GM21737 (cell line): ENCODE measurements at regions not wholly inside any gene's neighbourhood (a gene's known extent, or its start where the extent isn't known, plus 50 kb on each side); places are given as distances from the start of the nearest gene placed in this dataset.

ENCODE experiments used
- ATAC-seq: cut with Tn5 transposase; IDR thresholded peaks from one replicate; pipeline ENCODE4 v1.9.1; 2021; ENCODE audit warnings: mild to moderate bottlenecking, moderate library complexity; ENCODE audit not compliant: unreplicated experiment

DNA sequence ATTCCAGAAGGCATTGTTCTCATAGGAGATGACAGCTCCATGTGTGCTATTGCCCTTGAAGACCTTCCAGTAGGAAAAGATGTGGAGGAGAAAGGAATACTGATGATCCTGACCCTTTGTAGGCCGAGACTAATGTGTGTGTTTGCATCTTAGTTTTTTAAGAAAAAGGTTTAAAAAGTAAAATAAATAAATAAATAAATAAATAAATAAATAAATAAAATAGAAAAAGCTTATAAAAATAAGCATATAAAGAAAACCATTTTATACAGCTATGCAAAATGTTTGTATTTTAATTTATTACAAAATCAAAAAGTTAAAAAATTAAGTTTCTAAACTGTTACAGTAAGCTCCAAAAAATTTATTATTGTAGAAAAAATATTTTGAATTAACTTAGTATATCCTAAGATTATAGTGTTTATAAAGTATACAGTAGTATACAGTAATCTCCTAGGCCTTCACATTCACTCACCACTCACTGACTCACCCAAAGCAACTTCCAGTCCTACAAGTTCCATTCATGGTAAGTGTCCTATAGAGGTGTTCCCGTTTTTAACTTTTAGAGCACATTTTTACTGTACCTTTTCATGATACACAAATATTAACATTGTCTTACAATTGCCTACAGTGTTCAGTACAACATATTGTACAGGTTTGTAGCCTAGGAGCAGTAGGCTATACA is 435.2 kb upstream of the SEMA3A start:
- ATAC-seq, result no peak

DNA sequence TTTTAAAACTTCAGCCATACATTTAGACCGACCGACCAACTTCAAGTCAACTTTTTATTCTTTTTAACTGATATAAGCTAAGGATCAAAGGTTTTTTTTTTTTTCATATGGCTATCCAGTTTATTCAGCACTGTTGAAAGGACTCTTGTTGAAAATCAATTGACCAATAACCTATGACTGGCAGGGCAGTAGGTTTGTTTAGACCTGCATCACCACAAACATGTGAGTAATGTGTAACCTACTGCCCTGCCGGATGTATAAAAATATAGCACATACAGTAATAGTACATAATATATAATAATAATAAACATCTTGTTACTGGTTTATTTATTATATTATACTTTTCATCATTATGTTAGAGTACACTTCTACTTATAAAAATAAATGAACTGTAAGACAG is 434.6 kb upstream of the SEMA3A start:
- ATAC-seq, result no peak

DNA sequence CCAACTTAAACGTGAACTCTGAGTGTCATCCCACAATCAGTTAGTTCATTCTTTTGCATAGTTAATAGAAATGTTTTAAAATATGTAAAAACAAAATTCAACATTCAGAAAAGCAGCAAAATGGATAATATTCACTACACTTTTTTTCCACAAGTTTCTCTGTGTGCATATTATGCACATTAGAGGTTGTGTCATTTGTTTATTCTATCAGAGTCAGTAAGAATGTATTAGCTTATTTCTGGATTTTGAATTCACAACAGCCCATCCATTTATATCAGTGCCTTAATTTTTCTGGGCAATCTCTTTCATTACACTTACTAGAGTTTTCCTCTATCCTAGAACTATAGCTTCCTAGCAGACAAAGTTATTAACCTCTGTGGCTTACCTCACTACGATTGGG is 432.7 kb upstream of the SEMA3A start:
- ATAC-seq, result no peak

DNA sequence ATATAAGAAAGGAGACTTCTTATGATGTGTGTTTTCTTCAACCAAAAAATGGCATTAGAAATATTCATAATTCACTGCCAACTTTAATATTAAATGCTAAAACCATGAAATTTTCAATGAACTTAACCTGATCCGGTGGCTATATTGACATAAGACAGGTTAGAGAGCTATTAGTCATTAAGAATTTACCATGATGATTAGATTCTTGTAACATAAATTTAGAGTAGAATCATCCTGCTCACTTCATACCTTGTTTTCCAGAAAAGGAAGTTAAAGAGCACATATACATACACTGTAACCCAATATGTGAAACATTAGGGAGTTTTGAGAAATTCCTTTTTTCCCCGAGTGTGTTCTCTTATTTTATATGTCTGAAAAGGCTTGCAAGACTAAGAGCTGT is 430.3 kb upstream of the SEMA3A start:
- ATAC-seq, result no peak

DNA sequence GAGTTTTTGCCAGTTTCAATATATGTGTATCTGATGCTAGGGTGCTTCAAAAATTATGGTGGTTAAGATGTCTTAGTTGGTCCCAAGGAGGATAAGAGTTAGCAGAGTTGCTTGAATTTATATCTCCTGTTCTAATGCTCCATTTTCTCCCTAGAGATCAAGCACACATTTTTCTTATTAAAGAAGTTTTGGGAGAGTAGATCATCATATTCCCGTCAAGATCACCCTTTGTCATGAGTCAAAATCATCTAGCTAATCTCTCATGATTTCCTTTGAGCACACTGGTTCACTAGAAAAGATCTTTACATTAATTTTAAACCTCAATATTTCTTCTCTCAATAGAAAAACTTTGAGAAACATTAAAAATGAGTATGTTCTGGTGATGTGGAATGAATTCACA is 429.9 kb upstream of the SEMA3A start:
- no peak for ATAC-seq

DNA sequence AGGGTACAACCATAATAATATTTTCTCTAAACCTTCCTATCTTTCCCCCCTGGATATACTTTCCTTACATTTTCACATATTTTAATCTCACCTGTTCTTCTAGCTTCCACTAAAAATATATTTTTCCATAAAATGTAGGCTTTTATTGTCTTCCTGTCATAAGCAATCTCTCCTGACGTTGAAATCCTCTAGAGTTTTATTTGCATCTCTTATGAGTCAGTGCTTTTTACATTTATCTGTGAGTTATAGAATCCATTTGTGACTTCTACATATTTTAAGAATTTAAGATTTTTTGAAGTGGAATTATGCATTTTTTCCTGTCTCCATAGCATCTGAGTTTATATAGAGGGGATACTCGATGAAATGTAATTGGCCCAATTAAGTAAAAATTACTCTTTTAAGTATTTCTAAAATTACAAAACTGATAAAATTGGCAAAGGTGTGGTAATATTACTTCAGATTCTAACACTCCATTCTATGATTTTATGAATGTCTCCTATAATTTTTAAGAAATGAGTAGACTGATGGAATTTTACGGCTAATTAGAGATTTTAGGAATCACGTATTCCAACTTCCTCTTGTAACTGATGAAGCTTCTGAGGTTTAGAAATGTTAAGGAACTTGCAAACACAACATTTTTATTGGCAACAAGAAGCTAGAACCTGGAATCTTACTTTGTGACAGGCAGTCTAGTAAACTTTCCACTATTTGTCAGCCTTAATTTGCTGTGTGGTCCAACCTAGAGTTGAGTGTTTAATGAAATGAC is 422.9 kb upstream of the SEMA3A start:
- no peak for ATAC-seq

DNA sequence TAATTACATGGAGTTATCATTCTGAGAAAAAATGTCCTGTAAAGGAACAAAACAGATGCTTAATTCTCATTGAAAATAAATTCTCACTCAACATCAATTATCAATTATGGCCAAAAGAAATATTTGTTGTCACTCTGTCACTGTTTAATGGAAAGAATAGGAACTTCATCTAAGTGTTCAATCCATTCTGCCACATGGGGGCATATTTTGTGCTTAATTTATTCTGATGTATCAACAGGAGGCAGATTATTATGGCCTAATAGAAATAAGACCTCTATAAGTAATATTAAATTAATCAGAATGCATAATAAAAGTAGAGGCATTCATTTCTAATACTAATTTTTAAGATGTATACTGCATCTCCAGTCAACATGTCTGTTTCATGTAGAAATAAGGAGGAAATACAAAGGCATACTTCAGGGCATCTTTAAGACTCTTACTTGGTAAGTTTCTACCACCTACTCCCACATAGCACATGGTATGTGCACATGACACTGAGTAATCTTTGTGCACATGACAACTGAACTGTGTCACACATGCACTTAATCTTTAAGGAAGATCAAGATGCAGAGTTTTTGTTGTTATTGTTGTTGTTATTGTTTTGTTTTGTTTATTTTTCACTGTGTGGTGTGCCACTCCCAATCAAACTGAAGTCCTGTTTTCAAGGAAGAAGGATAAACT is 420.4 kb upstream of the SEMA3A start:
- no peak for ATAC-seq

DNA sequence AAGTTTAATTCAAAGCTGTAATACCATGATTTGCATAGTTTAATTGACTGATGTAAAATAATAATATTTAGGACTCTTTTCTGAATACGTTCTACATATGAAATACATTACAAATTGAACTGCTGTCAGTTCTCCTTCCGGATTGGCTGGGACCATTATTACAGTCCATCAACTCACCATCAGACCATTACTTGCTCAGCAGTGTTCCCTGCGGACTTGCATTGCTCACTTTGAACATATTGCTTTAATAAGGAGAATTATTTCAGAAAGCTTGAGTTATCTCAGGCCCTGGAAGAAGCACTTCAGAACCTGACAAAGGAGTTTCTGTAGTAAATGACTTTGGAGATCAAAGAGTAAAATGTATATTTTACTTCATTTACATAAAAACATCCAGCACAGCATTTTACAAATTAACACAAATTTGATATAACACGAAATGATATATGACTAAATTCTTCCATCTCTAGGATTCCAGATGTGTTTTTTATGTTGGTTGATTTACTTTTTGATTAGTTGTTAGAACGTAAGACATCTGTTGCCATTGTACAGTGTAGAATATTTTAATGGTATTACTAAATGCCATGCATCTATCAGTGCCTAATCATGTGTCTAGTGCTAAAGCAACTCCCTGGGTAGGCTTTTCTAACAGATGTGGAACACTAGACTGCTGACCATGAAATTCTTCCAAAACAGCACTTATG is 418.5 kb upstream of the SEMA3A start:
- no peak for ATAC-seq

DNA sequence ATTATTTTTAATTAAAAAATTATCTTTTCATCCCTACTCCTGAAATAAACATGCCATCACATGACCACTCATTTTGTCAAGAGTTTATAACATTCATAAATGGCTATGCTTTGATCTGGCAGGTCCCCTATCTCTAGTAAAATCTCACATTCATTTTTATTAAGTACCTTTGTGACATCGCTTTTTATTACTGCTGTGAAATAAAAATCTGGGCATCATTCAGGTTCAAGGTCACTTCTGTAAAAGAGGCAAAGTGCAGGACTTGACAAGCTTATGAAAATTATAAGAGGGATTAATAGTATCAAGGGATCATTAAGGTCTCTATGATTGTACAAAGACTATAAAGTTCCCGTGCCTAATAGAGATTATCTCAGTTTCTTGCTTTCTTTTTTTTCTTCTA is 416.8 kb upstream of the SEMA3A start:
- no peak for ATAC-seq

DNA sequence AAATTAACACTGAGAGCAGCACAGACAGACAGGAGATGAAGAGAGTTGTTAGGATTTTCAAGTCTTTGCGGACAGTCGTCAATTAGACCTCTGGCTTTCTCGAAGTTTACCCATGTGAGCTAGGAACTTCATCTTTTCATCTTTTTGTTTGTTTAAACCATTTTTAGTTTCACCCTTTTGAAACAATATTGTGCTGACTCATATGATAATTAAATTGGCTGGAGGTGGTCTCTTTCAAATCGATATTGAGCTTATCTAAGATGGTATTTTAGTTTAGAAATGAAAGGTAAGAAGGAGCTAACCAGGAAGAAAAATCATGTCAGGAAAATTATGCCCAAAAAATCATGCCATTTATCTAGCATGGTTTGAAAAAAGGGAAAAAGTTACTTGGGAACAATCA is 415.8 kb upstream of the SEMA3A start:
- ATAC-seq, result no peak

DNA sequence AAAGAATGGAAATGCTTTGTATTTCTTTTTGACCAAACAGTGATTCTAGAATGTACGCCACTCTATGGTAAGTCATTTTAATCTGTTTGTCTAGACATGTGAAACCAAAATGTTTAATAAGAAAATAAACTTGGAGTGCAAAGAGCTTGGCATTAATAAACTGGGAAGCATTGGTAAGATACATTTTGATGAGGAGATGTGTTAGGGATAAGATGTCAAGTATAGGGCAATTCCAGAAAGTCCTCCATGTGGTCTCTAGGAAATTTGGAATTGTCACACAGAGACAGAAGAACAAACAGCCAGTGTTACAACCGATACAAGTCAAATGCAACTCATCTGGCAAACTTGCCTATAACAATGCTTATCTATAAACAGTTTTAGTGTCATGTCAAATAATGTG is 410.7 kb upstream of the SEMA3A start:
- no peak for ATAC-seq

DNA sequence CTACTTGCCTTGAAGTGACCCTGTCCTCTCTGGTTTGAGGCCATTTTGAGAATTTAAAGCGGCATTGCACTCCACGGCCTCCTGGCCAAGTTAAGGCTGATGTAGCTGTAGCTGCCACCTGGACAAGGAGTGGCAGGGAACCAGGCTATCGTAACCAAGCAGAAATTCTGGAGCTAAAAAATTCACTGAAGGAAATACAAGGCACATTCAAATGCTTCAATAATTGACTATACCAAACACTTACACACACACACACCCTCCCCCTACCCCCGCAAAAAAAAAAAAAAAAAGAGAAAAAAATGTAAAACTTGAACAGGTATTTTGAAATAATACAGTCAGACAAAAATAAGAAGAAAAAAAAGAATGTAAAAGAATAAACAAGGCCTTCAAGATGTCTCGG is 409.0 kb upstream of the SEMA3A start:
- no peak for ATAC-seq

DNA sequence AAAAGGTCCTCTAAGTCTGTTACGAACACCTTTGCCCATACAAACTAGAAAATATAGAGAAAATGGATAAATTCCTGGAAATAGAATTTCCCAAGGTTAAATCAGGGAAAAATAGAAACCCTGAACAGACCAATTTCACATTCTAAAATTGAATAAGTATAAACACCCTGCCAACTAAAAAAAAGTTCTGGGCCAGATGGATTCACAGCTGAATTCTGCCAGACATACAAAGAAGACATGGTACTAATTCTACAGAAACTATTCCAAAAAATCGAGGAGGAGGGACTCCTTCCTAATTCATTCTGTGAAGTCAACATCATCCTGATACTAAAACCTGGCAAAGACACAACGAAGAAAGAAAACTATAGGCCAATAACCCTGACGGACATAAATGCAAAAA is 400.4 kb upstream of the SEMA3A start:
- no peak for ATAC-seq

DNA sequence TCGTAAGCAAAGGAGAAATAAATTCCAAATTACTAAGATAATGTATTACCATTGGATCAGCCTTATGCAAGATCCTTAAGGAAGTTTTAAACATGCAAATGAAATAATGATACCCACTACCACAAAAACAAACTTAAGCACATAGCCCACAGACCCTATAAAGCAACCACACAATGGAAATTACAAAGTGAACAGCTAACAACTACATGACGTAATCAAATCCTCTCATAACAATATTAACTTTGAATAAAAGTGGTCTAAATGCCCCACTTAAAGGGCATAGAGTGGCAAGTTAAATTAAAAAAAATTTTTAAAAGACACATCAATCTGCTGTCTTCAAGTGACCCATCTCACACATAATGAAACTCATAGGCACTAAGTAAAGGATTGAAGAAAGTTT is 397.3 kb upstream of the SEMA3A start:
- no peak for ATAC-seq

DNA sequence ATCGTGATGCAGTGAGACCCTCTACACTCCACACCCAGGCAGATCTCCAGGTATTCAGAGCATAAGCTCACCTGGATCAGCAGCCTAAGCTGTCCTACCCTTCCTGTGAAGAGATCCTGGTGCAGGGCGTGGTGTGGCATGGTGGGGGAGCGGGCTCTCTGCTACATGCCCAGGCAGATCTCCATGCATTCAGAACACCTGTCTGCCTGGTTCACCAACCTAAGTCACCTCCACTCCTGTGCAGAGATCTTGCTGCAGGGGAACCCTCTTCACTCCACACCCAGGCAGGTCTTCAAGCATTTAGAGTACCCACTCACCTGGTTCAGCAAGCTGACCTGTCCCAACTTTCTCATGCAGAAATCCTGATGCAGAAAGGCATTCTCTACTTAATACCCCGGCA is 394.4 kb upstream of the SEMA3A start:
- ATAC-seq, result no peak

DNA sequence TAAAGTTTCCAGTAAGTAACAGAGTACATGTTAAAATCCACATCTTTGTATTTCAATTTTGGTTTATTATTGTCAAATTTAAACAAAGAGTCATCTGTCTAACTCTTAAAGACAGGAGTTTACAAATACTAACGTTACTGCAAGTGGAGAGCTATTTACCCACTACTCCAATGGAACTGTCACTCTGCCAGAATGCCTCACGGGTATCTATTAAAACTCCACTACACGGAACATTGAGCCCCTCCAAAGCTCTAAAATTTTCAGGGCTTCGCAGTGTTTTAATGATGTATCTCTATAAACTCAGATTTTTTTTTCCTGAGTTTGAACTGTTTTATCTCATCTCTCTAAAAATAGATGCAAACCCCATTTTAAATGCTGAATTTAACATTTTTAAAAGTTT is 388.7 kb upstream of the SEMA3A start:
- ATAC-seq, result no peak

DNA sequence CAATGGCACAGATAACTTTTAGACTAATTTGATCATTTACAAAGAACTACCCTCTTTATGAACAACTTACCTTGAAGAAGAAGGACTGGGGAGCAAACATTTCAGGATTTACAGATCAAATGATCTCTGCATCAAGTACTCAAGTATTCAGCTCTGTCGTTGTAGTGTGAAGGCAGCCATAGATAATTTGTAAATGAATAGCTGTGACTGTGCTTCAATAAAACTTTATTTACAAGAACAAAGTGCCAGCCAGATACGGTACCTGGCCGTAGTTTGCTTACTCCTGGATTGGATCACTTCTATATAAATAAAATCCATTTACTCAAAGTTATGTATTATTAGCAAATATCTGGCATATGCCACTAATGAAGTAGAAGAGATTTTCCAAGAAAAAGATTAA is 388.2 kb upstream of the SEMA3A start:
- no peak for ATAC-seq

DNA sequence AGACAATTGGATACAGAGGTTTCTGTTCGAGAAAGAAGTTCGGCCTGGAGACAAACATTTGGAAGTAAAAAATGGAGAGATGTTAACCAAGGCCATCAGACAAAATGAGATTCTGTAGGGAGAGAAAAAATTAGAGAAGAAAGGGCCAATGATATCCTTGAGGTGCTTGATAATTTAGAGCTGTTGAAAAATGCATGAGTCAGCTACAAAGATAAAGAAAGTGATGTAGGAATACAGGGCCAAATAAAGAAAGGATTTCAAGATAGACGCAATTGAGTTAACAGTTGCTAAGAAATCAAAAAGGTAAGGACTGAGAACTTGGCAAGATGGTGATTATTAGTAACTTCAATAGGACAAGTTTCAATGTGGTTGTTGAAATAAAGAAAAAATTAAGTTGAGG is 384.2 kb upstream of the SEMA3A start:
- ATAC-seq, result no peak

DNA sequence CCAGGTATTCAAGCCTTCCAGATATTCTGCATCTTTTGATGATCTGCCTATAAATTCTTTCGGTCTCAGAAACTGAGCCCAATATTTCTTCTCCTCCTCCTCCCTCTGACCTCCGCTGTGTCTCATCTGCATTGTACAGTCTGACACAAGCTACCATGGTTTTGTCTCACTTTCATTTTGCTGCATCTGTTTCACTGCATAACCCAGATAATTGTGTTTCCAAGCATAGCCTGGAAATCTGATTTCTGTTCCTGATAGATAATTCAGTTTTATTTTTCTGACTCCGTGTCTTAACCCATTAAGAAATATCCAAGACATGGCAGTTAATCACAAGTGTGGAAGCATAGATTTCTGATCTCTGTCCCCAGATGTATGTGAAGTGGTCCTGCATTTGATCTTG is 374.2 kb upstream of the SEMA3A start:
- ATAC-seq, result no peak

DNA sequence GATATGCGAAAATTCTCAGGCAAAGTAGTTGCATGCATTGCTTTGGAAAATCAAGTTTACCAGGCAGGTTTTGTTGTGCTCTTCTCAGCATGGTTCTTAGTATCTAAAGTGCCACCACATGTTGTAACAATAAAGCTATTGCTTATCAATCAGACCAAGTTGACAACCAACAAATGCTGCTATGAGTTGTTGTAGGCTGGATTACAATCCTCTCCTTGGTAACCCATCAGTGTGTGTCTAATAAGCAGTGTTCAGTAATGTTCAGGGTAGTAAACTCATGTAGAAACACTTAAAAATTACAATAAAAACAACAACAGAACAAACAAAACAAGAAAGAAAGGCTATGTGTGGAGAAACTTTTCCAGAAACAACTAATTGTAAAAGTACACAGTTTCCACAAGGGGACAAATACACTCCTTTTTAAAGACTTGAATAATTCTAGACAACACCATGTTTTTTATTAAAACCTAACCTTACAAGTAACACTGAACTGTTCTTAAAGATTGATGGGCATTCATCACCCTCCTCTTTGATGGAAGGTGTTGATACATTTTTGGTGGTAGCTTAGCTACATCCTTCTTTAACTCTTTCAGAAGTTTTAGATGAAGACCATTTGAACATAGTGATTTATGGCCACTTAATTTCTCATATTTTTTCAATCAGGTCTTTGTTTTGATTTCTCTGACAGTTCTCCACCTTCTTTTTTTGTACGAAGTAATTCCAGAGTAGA is 370.9 kb upstream of the SEMA3A start:
- no peak for ATAC-seq

DNA sequence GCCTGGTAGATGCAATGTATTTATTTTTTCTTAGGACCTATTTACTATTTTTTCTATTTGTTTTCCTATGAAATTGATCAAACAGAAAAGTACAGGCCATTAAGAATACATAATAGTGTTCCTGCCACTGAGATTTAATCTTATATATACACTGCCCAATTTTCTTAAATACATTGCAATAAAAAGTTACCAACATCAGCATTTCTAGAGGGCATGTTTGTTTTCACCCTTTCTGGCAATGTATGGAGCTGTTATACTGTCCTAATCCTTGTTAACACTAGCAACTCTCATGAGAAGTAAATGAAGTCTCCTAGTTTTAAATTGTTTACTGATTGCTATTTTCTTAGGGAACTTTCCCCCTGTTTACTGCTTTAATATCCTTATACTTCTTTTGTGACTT is 359.1 kb upstream of the SEMA3A start:
- no peak for ATAC-seq
